Progenitor cell of endocrine pancreas (in vitro differentiated cells): ENCODE measurements at regions not wholly inside any gene's neighbourhood (a gene's known extent, or its start where the extent isn't known, plus 50 kb on each side); places are given as distances from the start of the nearest gene placed in this dataset.

Experiments used
- DNase-seq: peaks from one replicate; pipeline ENCODE4 v3.0.0; 2021; ENCODE audit warnings: low spot score; ENCODE audit not compliant: unreplicated experiment
- H3K27ac Mint-ChIP-seq: 2 replicates; pipeline ENCODE4 v1.8.0; 2021; ENCODE audit warnings: mild to moderate bottlenecking, moderate library complexity, mixed read lengths
- H3K27me3 Mint-ChIP-seq: 2 replicates; pipeline ENCODE4 v1.8.0; 2021; ENCODE audit warnings: mixed read lengths
- H3K36me3 Mint-ChIP-seq: 2 replicates; pipeline ENCODE4 v1.8.0; 2022; ENCODE audit warnings: mixed read lengths; ENCODE audit not compliant: insufficient read depth
- H3K4me1 Mint-ChIP-seq: 2 replicates; pipeline ENCODE4 v1.8.0; 2021; ENCODE audit warnings: low read depth, mixed read lengths
- H3K4me3 Mint-ChIP-seq: 2 replicates; pipeline ENCODE4 v1.8.0; 2021; ENCODE audit warnings: low read depth, mild to moderate bottlenecking, moderate library complexity, mixed read lengths
- H3K9me3 Mint-ChIP-seq: 2 replicates; pipeline ENCODE4 v1.8.0; 2021; ENCODE audit warnings: low read depth, mixed read lengths
- CTCF ChIP-seq: fragments of 200-600 bp; sonication (generic); IDR thresholded peaks from one replicate; pipeline ENCODE4 v1.5.0; 2021; ENCODE audit warnings: antibody characterized with exemption, mild to moderate bottlenecking; ENCODE audit not compliant: unreplicated experiment

GRCh38 chr7:15853832-15854470 lies 167.5 kb upstream of the MEOX2 start:
- no peak for DNase-seq
- no peak for TF ChIP-seq CTCF
- H3K36me3 Mint-ChIP-seq, result no peaks in the 10 kb centered on the region
- H3K9me3 Mint-ChIP-seq, result no peaks in the 10 kb centered on the region
- H3K27ac Mint-ChIP-seq, result no peak overlapping the region
- H3K4me1 Mint-ChIP-seq, result peaks cover 1% of the 10 kb centered on the region
- no peaks in the 10 kb centered on the region for H3K27me3 Mint-ChIP-seq
- H3K4me3 Mint-ChIP-seq, result no peak overlapping the region

- Mint-ChIP-seq H3K4me3 (no peak overlapping the region), H3K27me3 (no peaks in the 10 kb centered on the region), H3K36me3 (no peaks in the 10 kb centered on the region), H3K9me3 (no peaks in the 10 kb centered on the region), H3K4me1 (peaks cover 1% of the 10 kb centered on the region), H3K27ac (no peak overlapping the region)
- TF ChIP-seq CTCF, result no peak
- DNase-seq, result no peak
These were observed 164.7 kb upstream of the MEOX2 start for GRCh38 chr7:15851201-15851600.

- TF ChIP-seq CTCF, result no peak
- no peak for DNase-seq
- no peaks in the 10 kb centered on the region for H3K9me3 Mint-ChIP-seq
- no peak overlapping the region for H3K27ac Mint-ChIP-seq
- no peaks in the 10 kb centered on the region for H3K27me3 Mint-ChIP-seq
- no peaks in the 10 kb centered on the region for H3K4me1 Mint-ChIP-seq
- H3K36me3 Mint-ChIP-seq, result no peaks in the 10 kb centered on the region
- H3K4me3 Mint-ChIP-seq, result no peak overlapping the region
These were observed 162.4 kb upstream of the MEOX2 start for GRCh38 chr7:15848901-15849300.

- Mint-ChIP-seq H3K36me3 (no peaks in the 10 kb centered on the region), H3K4me1 (no peaks in the 10 kb centered on the region), H3K27me3 (no peaks in the 10 kb centered on the region), H3K4me3 (no peak overlapping the region), H3K27ac (no peak overlapping the region), H3K9me3 (no peaks in the 10 kb centered on the region)
- no peak for DNase-seq
- TF ChIP-seq CTCF, result no peak
These were observed 161.9 kb upstream of the MEOX2 start for GRCh38 chr7:15848362-15848761.

- Mint-ChIP-seq H3K27me3 (no peaks in the 10 kb centered on the region), H3K36me3 (no peaks in the 10 kb centered on the region), H3K27ac (no peak overlapping the region), H3K4me1 (no peaks in the 10 kb centered on the region), H3K9me3 (no peaks in the 10 kb centered on the region), H3K4me3 (no peak overlapping the region)
- TF ChIP-seq CTCF, result no peak
- DNase-seq, result no peak
These were observed 159.4 kb upstream of the MEOX2 start for GRCh38 chr7:15845868-15846267.
